BE2C (cell line): ENCODE measurements at regions not wholly inside any gene's neighbourhood (a gene's known extent, or its start where the extent isn't known, plus 50 kb on each side); places are given as distances from the start of the nearest gene placed in this dataset.

Experiments used
- DNase-seq: peaks from one replicate; pipeline ENCODE4 v3.0.0-alpha.2; 2020
- H3K27me3 ChIP-seq: fragments of 250-450 bp; sonication (Bioruptor Pico); 2 replicates; pipeline ENCODE4 v1.5.1; 2020; ENCODE audit warnings: mild to moderate bottlenecking
- H3K36me3 ChIP-seq: fragments of 250-450 bp; sonication (Bioruptor Pico); 2 replicates; pipeline ENCODE4 v1.5.1; 2020; ENCODE audit warnings: mild to moderate bottlenecking
- H3K4me1 ChIP-seq: fragments of 250-450 bp; sonication (Bioruptor Pico); 2 replicates; pipeline ENCODE4 v1.5.1; 2020
- H3K4me3 ChIP-seq: 2 replicates; pipeline ENCODE4 v1.5.1; 2011; ENCODE audit warnings: low read depth, low read length
- H3K9me3 ChIP-seq: fragments of 250-450 bp; sonication (Bioruptor Pico); 2 replicates; pipeline ENCODE4 v1.5.1; 2020
- TF ChIP-seq, protein P1 (sequence below): IDR thresholded peaks from 2 replicates; pipeline ENCODE4 v1.5.1; 2012; ENCODE audit warnings: mild to moderate bottlenecking, low read depth, low read length

DNA sequence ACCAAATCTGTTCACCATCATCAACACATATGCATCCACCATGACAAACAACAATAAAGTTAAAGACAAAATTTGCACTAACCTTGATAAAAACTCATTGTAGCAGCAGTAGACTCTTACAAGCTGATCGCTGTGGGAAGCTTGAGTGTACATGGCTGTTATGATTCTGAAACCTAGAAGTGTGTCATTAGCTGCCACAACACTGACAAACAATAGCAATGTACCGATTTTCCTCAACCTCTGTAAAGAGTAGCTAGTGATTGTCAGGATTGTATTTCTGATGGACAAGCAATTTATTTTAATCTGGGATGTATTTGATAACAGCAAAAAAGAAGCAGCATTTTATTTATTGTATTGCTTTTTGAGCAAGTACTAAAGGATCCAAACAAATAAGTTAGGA lies 1357.7 kb downstream of the ROBO1 start:
- no peaks in the 10 kb centered on the region for H3K9me3 ChIP-seq
- no peaks in the 10 kb centered on the region for H3K4me1 ChIP-seq
- TF ChIP-seq, protein P1, sequence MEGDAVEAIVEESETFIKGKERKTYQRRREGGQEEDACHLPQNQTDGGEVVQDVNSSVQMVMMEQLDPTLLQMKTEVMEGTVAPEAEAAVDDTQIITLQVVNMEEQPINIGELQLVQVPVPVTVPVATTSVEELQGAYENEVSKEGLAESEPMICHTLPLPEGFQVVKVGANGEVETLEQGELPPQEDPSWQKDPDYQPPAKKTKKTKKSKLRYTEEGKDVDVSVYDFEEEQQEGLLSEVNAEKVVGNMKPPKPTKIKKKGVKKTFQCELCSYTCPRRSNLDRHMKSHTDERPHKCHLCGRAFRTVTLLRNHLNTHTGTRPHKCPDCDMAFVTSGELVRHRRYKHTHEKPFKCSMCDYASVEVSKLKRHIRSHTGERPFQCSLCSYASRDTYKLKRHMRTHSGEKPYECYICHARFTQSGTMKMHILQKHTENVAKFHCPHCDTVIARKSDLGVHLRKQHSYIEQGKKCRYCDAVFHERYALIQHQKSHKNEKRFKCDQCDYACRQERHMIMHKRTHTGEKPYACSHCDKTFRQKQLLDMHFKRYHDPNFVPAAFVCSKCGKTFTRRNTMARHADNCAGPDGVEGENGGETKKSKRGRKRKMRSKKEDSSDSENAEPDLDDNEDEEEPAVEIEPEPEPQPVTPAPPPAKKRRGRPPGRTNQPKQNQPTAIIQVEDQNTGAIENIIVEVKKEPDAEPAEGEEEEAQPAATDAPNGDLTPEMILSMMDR, result no peak
- no peaks in the 10 kb centered on the region for H3K27me3 ChIP-seq
- no peak overlapping the region for H3K4me3 ChIP-seq
- DNase-seq, result no peak
- no peaks in the 10 kb centered on the region for H3K36me3 ChIP-seq

DNA sequence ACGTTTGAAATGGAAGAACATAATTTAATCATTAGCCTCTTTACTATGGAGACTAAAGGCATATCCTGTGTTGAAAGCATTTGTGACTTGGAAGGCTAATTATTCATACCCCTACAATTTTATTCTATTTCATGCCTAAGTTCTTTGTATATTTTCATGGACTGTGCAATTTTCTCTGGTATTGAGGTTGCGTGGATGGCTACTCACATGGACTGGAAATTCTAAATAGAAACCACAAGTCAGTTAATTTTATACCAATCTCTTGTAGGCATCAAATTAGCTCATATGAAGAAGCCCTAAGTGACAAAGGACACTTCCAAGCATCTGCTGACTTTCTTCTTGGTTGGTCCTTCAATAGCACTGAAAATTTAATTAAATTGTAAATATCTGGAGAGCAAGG lies 1353.5 kb downstream of the ROBO1 start:
- Histone ChIP-seq H3K9me3 (no peaks in the 10 kb centered on the region), H3K36me3 (no peaks in the 10 kb centered on the region), H3K4me1 (no peaks in the 10 kb centered on the region), H3K27me3 (no peaks in the 10 kb centered on the region), H3K4me3 (no peak overlapping the region)
- TF ChIP-seq, protein P1, result no peak
- no peak for DNase-seq

GRCh38 chr3:78420611-78421010 lies 1347.2 kb downstream of the ROBO1 start:
- TF ChIP-seq, protein P1, result no peak
- Histone ChIP-seq H3K4me3 (no peak overlapping the region), H3K9me3 (no peaks in the 10 kb centered on the region), H3K4me1 (no peaks in the 10 kb centered on the region), H3K27me3 (no peaks in the 10 kb centered on the region), H3K36me3 (no peaks in the 10 kb centered on the region)
- no peak for DNase-seq

- no peaks in the 10 kb centered on the region for H3K9me3 ChIP-seq
- H3K4me3 ChIP-seq, result no peak overlapping the region
- H3K4me1 ChIP-seq, result no peaks in the 10 kb centered on the region
- H3K27me3 ChIP-seq, result no peaks in the 10 kb centered on the region
- TF ChIP-seq, protein P1, result no peak
- no peaks in the 10 kb centered on the region for H3K36me3 ChIP-seq
- no peak for DNase-seq
These were observed 1346.4 kb downstream of the ROBO1 start for GRCh38 chr3:78421247-78421966.

DNA sequence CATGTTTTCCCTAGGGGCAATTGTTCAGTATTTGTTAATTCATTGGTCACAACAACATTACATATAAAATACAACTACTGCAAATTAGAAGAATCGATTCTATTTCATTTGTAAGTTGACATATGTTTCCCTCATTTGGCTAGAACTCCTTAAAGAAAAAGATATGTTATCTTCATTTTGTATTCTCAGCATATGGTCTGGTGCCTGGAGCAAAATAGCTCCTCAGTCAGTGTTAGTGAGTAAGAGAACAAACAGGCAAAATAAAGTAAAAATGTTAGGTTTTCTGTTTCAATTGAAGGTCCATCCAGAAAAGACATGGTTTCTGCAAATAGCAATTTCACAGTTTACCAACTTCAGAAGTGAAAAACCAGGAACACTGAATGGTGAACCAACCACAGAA lies 1343.1 kb downstream of the ROBO1 start:
- Histone ChIP-seq H3K4me3 (no peak overlapping the region), H3K4me1 (no peaks in the 10 kb centered on the region)

GRCh38 chr3:78426454-78426853 lies 1341.3 kb downstream of the ROBO1 start:
- no peak for DNase-seq
- H3K27me3 ChIP-seq, result no peaks in the 10 kb centered on the region
- no peak overlapping the region for H3K4me3 ChIP-seq
- no peaks in the 10 kb centered on the region for H3K4me1 ChIP-seq
- TF ChIP-seq, protein P1, result no peak
- H3K36me3 ChIP-seq, result no peaks in the 10 kb centered on the region
- H3K9me3 ChIP-seq, result no peaks in the 10 kb centered on the region

More for the DNA sequence above, 1343.1 kb downstream of the ROBO1 start:
- Histone ChIP-seq H3K27me3 (no peaks in the 10 kb centered on the region), H3K9me3 (no peaks in the 10 kb centered on the region), H3K36me3 (no peaks in the 10 kb centered on the region)
- DNase-seq, result no peak
- TF ChIP-seq, protein P1, result no peak
